ENCODE measurements at regions not wholly inside any gene's neighbourhood (a gene's known extent, or its start where the extent isn't known, plus 50 kb on each side); places are given as distances from the start of the nearest gene placed in this dataset.

DNA sequence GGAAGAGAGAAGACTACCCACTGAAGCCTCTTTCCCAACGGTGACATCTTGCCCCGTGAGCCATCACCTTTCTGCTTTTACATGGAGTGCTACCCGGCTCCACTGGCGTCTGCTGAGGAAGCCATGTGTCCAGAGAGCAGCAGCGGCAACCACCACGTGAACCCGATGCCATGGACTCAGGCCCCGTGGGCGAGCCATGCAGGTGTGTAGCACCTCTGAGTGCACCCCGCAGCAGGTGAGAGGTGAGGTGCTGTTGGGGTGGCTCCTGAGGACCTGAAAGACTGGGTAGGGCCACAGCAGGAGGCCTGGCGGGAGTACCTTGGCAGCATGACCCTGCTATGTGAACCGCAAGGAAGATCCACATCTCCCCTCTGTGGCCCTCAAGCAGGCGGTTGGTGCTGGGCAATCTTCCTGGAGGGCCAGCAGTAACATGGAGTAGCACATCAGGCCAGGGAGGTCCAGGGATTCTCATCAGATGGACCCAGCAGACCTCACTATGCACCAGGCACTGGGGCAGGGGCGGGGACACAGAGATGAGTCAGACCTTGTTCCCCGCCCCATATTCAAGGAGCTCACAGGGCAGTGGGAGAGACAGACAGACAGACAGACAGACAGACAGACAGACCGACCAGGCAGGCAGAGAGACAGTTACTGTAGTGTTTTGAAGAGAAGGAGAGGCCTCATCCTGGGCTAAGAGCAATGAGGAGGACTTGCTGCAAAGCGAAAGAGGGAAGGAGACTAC, 129.6 kb downstream of the PAPOLA start:
- ATAC-seq (no peak), DNase-seq (ENCODE audit: low spot score) (no peak)
- TF ChIP-seq POLR2AphosphoS5 (IDR thresholded peaks at IDR 0.05; ENCODE audit: low read depth): no peak
- TF ChIP-seq ZNF114 (CRISPR knock-in tag; IDR thresholded peaks at IDR 0.05): no peak
- TF ChIP-seq NANOG (IDR thresholded peaks at IDR 0.05; ENCODE audit: borderline replicate concordance): no peak
- TF ChIP-seq, protein P1, sequence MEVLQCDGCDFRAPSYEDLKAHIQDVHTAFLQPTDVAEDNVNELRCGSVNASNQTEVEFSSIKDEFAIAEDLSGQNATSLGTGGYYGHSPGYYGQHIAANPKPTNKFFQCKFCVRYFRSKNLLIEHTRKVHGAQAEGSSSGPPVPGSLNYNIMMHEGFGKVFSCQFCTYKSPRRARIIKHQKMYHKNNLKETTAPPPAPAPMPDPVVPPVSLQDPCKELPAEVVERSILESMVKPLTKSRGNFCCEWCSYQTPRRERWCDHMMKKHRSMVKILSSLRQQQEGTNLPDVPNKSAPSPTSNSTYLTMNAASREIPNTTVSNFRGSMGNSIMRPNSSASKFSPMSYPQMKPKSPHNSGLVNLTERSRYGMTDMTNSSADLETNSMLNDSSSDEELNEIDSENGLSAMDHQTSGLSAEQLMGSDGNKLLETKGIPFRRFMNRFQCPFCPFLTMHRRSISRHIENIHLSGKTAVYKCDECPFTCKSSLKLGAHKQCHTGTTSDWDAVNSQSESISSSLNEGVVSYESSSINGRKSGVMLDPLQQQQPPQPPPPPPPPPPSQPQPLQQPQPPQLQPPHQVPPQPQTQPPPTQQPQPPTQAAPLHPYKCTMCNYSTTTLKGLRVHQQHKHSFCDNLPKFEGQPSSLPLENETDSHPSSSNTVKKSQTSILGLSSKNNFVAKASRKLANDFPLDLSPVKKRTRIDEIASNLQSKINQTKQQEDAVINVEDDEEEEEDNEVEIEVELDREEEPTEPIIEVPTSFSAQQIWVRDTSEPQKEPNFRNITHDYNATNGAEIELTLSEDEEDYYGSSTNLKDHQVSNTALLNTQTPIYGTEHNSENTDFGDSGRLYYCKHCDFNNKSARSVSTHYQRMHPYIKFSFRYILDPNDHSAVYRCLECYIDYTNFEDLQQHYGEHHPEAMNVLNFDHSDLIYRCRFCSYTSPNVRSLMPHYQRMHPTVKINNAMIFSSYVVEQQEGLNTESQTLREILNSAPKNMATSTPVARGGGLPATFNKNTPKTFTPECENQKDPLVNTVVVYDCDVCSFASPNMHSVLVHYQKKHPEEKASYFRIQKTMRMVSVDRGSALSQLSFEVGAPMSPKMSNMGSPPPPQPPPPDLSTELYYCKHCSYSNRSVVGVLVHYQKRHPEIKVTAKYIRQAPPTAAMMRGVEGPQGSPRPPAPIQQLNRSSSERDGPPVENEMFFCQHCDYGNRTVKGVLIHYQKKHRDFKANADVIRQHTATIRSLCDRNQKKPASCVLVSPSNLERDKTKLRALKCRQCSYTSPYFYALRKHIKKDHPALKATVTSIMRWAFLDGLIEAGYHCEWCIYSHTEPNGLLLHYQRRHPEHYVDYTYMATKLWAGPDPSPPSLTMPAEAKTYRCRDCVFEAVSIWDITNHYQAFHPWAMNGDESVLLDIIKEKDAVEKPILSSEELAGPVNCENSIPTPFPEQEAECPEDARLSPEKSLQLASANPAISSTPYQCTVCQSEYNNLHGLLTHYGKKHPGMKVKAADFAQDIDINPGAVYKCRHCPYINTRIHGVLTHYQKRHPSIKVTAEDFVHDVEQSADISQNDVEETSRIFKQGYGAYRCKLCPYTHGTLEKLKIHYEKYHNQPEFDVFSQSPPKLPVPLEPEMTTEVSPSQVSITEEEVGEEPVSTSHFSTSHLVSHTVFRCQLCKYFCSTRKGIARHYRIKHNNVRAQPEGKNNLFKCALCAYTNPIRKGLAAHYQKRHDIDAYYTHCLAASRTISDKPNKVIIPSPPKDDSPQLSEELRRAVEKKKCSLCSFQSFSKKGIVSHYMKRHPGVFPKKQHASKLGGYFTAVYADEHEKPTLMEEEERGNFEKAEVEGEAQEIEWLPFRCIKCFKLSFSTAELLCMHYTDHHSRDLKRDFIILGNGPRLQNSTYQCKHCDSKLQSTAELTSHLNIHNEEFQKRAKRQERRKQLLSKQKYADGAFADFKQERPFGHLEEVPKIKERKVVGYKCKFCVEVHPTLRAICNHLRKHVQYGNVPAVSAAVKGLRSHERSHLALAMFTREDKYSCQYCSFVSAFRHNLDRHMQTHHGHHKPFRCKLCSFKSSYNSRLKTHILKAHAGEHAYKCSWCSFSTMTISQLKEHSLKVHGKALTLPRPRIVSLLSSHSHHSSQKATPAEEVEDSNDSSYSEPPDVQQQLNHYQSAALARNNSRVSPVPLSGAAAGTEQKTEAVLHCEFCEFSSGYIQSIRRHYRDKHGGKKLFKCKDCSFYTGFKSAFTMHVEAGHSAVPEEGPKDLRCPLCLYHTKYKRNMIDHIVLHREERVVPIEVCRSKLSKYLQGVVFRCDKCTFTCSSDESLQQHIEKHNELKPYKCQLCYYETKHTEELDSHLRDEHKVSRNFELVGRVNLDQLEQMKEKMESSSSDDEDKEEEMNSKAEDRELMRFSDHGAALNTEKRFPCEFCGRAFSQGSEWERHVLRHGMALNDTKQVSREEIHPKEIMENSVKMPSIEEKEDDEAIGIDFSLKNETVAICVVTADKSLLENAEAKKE (CRISPR knock-in tag; IDR thresholded peaks at IDR 0.05): no peak
- TF ChIP-seq, protein P2, sequence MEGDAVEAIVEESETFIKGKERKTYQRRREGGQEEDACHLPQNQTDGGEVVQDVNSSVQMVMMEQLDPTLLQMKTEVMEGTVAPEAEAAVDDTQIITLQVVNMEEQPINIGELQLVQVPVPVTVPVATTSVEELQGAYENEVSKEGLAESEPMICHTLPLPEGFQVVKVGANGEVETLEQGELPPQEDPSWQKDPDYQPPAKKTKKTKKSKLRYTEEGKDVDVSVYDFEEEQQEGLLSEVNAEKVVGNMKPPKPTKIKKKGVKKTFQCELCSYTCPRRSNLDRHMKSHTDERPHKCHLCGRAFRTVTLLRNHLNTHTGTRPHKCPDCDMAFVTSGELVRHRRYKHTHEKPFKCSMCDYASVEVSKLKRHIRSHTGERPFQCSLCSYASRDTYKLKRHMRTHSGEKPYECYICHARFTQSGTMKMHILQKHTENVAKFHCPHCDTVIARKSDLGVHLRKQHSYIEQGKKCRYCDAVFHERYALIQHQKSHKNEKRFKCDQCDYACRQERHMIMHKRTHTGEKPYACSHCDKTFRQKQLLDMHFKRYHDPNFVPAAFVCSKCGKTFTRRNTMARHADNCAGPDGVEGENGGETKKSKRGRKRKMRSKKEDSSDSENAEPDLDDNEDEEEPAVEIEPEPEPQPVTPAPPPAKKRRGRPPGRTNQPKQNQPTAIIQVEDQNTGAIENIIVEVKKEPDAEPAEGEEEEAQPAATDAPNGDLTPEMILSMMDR (conservative IDR thresholded peaks at IDR 0.05; ENCODE audit: low read depth in 2 of 2): no peak
- TF ChIP-seq ZNF331 (CRISPR knock-in tag; IDR thresholded peaks at IDR 0.05; ENCODE audit: low read depth): no peak
- TF ChIP-seq, protein P3, sequence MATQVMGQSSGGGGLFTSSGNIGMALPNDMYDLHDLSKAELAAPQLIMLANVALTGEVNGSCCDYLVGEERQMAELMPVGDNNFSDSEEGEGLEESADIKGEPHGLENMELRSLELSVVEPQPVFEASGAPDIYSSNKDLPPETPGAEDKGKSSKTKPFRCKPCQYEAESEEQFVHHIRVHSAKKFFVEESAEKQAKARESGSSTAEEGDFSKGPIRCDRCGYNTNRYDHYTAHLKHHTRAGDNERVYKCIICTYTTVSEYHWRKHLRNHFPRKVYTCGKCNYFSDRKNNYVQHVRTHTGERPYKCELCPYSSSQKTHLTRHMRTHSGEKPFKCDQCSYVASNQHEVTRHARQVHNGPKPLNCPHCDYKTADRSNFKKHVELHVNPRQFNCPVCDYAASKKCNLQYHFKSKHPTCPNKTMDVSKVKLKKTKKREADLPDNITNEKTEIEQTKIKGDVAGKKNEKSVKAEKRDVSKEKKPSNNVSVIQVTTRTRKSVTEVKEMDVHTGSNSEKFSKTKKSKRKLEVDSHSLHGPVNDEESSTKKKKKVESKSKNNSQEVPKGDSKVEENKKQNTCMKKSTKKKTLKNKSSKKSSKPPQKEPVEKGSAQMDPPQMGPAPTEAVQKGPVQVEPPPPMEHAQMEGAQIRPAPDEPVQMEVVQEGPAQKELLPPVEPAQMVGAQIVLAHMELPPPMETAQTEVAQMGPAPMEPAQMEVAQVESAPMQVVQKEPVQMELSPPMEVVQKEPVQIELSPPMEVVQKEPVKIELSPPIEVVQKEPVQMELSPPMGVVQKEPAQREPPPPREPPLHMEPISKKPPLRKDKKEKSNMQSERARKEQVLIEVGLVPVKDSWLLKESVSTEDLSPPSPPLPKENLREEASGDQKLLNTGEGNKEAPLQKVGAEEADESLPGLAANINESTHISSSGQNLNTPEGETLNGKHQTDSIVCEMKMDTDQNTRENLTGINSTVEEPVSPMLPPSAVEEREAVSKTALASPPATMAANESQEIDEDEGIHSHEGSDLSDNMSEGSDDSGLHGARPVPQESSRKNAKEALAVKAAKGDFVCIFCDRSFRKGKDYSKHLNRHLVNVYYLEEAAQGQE (IDR thresholded peaks at IDR 0.05; ENCODE audit: unreplicated experiment): no peak
- no peak for TF ChIP-seq JUNB (IDR thresholded peaks at IDR 0.05; ENCODE audit: unreplicated experiment)
- Mint-ChIP-seq H3K36me3 (ENCODE audit: low read depth) (no peaks in the 10 kb centered on the region), H3K27ac (no peak overlapping the region), H3K4me1 (no peaks in the 10 kb centered on the region), H3K27me3 (ENCODE audit: insufficient read depth, low read depth, poor library complexity) (peaks cover 2% of the 10 kb centered on the region), H3K4me3 (no peak overlapping the region), H3K9me3 (no peaks in the 10 kb centered on the region)
- Histone ChIP-seq H3K27ac (ENCODE audit: low read depth) (no peak overlapping the region), H3K4me2 (no peak overlapping the region), H3K4me3 (no peak overlapping the region), H3K79me2 (replicated peaks; ENCODE audit: insufficient read depth) (no peaks in the 10 kb centered on the region), H3K27me3 (ENCODE audit: insufficient read depth) (no peaks in the 10 kb centered on the region), H3F3A (replicated peaks; ENCODE audit: low read depth) (no peaks in the 10 kb centered on the region), H4K20me1 (replicated peaks; ENCODE audit: insufficient read depth) (no peaks in the 10 kb centered on the region), H3K9me2 (ENCODE audit: insufficient read depth) (no peaks in the 10 kb centered on the region), H2AFZ (no peak overlapping the region), H3K36me3 (ENCODE audit: insufficient read depth) (no peaks in the 10 kb centered on the region), H3K4me1 (ENCODE audit: insufficient read depth) (no peaks in the 10 kb centered on the region)

Data from GM23338 (cell line).